CD4-positive, alpha-beta T cell treated with Interleukin-12 subunit alpha and Interleukin-12 subunit beta, for 1 hour (primary cell): ENCODE measurements at regions not wholly inside any gene's neighbourhood (a gene's known extent, or its start where the extent isn't known, plus 50 kb on each side); places are given as distances from the start of the nearest gene placed in this dataset.

Experiments used
- DNase-seq: peaks from one replicate; pipeline ENCODE4 v3.0.0-alpha.2; 2020

GRCh38 chr2:118310681-118311429, 222.6 kb downstream of the INSIG2 start:
- DNase-seq: no peak

GRCh38 chr2:118309946-118310680, 221.8 kb downstream of the INSIG2 start:
- DNase-seq: peak; percentile 61

- DNase-seq: no peak
Measured at GRCh38 chr2:118309257-118309945, 221.1 kb downstream of the INSIG2 start.

DNA sequence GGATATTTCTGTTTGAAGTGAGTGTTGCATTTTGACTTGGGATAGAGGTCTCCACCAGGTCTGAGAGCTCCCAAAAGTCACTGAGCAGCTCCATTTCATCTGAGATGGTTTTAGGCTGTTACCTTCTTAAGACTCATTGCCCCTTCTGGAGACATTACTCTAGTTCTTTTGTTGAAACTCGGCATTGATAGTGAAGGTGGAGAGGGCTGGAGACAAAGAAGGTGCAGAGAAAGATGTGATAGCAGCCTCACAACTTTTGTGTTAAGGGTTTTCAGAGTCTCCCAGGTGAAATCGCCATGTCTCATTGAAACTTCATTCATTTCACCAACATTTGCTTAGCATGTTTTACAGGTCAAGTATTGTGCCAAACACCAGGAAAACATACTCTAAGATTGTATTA, 219.6 kb downstream of the INSIG2 start:
- DNase-seq: no peak

DNA sequence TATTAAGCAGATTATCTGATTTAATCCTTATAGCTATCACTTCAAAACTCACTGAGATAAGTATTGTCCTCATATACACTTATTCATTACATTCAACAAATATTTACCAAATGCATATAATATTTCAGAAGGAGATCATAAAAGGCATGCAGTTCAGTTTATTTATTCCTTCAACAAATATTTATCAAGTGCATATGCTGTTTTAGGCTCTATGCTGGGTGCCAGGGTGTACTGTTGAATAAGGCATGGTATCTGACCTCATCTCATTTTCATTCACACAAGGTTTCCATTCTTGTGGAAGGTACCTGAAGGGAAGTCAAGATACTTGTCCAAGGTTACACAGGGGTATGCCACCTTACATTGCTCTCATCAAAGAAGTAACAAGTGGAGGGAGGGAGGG, 213.0 kb downstream of the INSIG2 start:
- DNase-seq: no peak

DNA sequence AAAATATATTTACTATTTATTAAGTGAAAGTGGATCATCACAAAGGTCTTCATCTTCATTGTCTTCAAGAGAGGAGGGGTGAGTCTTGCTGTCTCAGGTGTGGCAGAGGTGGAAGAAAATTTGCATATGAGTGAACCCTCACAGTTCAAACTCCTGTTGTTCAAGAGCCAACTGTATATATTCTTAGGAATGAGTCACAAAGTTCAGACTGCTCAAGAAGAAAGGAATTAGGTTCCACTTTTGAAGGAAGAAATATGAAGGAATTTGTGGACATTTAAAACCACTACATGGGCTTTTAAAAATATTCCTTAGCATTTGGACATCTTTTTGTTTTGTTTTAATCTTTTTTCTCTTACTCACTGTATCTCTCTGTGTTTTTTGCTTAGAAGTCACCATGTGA, 212.6 kb downstream of the INSIG2 start:
- no peak for DNase-seq

- DNase-seq: no peak
Measured at GRCh38 chr2:118296663-118297062, 208.4 kb downstream of the INSIG2 start.

DNA sequence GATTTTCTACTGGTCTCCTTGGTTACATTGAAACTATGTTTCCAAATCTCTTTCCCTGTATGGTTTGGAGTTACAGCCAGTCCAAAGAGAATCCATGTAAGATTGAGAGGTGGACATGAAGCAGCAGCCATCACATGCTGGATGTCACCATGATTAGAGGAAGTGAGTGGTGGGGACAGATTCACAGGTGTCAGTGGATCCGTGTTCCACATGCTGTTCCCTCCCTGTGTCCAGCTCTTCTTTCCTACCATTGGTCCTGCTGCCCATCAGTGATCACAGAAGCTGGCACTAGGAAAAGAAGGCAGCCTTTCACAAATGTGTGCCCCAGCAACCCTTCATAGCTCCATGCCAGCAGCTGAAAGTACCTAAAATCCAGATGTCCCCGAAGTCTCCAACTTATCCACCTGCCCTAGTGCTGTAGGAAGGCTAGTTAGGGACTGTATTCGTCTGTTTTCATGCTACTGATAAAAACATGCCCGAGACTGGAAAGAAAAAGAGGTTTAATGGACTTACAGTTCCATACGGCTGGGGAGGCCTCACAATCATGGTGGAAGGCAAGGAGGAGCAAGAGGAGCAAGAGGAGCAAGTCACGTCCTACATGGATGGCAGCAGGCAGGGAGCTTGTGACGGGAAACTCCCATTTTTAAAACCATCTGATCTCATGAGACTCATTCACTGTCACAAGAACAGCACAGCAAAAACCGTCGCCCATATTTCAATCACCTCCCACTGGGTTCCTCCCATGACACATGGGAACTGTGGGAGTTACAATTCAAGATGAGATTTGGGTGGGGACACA, 207.5 kb downstream of the INSIG2 start:
- DNase-seq: no peak

GRCh38 chr2:118294063-118294462, 205.8 kb downstream of the INSIG2 start:
- no peak for DNase-seq

- no peak for DNase-seq
Measured at GRCh38 chr2:118292991-118293390, 204.7 kb downstream of the INSIG2 start.

GRCh38 chr2:118291251-118291880, 203.1 kb downstream of the INSIG2 start:
- no peak for DNase-seq

- DNase-seq: no peak
Measured at GRCh38 chr2:118290411-118291250, 202.4 kb downstream of the INSIG2 start.

GRCh38 chr2:118279005-118279404, 190.7 kb downstream of the INSIG2 start:
- DNase-seq: no peak

GRCh38 chr2:118278046-118278445, 189.8 kb downstream of the INSIG2 start:
- no peak for DNase-seq

DNA sequence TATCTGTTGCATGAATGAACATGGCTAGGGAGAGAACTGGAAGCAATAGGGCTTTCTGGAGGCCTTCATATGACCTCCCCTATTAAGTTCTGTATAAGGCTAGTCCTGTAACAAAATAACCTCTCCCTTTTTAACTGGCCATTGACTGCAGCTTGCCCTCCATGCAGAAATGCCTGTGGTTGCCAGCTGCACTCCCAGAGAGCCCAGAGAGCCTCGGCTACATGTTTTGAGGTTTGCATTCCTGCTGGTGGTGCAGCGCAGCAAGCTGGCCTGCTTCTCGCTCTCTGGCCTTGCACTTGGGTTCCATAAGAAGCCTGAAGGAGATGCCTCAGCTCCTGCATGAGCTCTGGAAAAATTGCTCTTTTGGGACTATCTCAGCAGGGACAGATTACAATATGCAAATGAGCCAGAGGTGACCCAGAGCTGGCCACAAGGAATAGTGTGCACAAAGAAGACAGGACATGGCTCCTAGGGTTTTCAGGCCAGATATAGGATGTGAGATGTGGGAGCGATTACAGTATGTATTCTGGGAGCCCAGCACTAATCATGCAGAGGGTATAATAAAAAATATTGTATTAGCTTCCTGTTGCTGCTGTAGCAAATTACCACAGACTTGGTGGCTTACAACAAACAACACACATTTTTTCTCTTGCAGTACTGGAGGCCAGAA, 186.7 kb downstream of the INSIG2 start:
- DNase-seq: no peak

DNA sequence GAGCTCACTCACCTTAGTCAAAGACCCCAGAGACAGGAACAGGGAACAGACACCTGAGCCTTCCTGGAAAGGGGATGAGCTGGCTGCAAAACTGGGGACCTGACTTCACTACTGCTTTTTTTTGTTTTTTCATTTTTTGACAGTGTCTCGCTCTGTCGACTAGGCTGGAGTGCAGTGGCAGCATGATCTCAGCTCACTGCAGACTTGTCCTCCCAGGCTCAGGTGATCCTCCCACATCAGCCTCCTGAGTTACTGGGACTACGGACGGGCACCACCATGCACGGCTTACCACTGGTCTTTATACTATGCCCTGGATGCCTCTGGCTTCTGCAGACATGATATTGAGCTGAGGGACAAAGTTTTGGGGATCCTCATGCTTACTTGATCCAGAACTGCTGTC, 184.1 kb downstream of the INSIG2 start:
- no peak for DNase-seq

- DNase-seq: no peak
Measured at GRCh38 chr2:118269408-118270051, 181.3 kb downstream of the INSIG2 start.

GRCh38 chr2:118268268-118268667, 180.0 kb downstream of the INSIG2 start:
- no peak for DNase-seq

DNA sequence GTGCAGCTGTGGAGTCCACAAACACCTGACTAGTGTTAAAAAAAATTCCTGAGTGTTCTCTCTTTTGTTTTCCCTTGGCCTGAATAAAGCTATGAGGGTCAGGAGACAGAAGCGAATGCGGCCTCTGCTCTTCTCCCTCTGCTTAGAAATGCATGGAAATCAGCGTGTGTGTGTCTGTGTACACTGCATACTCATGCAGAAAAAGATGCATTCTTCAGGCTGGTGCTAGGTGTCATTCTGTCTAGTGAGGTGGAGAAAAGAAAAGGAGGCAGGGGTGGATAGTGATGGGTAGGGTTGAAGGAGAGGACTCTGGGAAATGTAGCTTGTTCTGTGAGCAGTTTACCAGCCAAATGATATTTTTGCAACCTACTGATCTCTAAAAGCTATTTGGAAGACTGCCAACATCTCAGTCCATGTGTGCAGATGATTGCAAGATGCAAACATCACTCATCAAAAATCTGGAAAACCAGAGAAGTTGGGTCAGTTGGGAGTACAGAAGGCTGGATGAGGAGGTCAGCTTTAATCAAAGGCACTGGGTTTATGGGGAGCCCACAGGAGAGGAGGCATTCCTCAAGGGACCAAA, 177.7 kb downstream of the INSIG2 start:
- DNase-seq: no peak
